22Rv1 (cell line): ENCODE measurements at regions not wholly inside any gene's neighbourhood (a gene's known extent, or its start where the extent isn't known, plus 50 kb on each side); places are given as distances from the start of the nearest gene placed in this dataset.

ENCODE experiments used
- CTCF ChIP-seq: fragments of 450-650 bp; IDR thresholded peaks from 2 replicates; pipeline ENCODE4 v1.5.1; 2017; ENCODE audit warnings: mild to moderate bottlenecking
- ZFX ChIP-seq: fragments of 450-650 bp; IDR thresholded peaks from 2 replicates; pipeline ENCODE4 v1.6.1; 2017; ENCODE audit warnings: antibody characterized with exemption, borderline replicate concordance

GRCh38 chr3:20451170-20451569, 265.2 kb upstream of the SGO1 start:
- TF ChIP-seq CTCF (no peak), ZFX (no peak)
